Nephron progenitor cell (in vitro differentiated cells): ENCODE measurements at regions not wholly inside any gene's neighbourhood (a gene's known extent, or its start where the extent isn't known, plus 50 kb on each side); places are given as distances from the start of the nearest gene placed in this dataset.

ENCODE experiments used
- DNase-seq: peaks from one replicate; pipeline ENCODE4 v3.0.0; 2021
- H3K27ac Mint-ChIP-seq: 2 replicates; pipeline ENCODE4 v1.8.0; 2021; ENCODE audit warnings: mild to moderate bottlenecking, moderate library complexity, mixed read lengths
- H3K27me3 Mint-ChIP-seq: 2 replicates; pipeline ENCODE4 v1.8.0; 2021; ENCODE audit warnings: mild to moderate bottlenecking, low read depth, mixed read lengths; ENCODE audit not compliant: poor library complexity
- H3K36me3 Mint-ChIP-seq: 2 replicates; pipeline ENCODE4 v1.8.0; 2021; ENCODE audit warnings: low read depth, mixed read lengths
- H3K4me1 Mint-ChIP-seq: 2 replicates; pipeline ENCODE4 v1.8.0; 2021; ENCODE audit warnings: mixed read lengths
- H3K4me3 Mint-ChIP-seq: 2 replicates; pipeline ENCODE4 v1.8.0; 2021; ENCODE audit warnings: mild to moderate bottlenecking, moderate library complexity, mixed read lengths
- H3K9me3 Mint-ChIP-seq: 2 replicates; pipeline ENCODE4 v1.8.0; 2021; ENCODE audit warnings: mild to moderate bottlenecking, moderate library complexity, mixed read lengths
- TF ChIP-seq, protein P1 (sequence below): fragments of 200-600 bp; sonication (generic); IDR thresholded peaks from 2 replicates; pipeline ENCODE4 v1.5.0; 2021; ENCODE audit warnings: antibody characterized with exemption

DNA sequence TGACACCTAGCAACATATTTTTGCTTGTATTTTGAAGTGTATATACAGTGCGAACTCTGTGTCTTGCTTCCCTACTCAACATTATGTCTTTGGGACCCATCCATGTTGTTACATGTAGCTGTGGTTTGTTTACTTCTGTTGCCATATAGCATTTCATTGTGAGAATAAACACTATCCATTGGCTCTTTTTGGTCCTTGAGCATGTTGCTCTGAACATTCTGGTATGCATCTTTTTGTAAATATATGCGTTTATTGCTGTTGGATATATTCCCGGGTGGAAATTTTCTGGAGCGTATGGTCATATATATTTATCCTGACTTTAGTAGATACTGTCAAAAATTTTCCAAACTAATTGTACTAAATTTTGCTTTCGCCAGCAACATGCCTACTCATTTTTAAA lies 222.5 kb upstream of the SPTLC3 start:
- peaks cover 2% of the 10 kb centered on the region for H3K27me3 Mint-ChIP-seq
- no peak for DNase-seq
- no peaks in the 10 kb centered on the region for H3K36me3 Mint-ChIP-seq
- no peaks in the 10 kb centered on the region for H3K9me3 Mint-ChIP-seq
- H3K27ac Mint-ChIP-seq: no peak overlapping the region
- no peak overlapping the region for H3K4me3 Mint-ChIP-seq
- peaks cover 15% of the 10 kb centered on the region for H3K4me1 Mint-ChIP-seq
- TF ChIP-seq, protein P1, sequence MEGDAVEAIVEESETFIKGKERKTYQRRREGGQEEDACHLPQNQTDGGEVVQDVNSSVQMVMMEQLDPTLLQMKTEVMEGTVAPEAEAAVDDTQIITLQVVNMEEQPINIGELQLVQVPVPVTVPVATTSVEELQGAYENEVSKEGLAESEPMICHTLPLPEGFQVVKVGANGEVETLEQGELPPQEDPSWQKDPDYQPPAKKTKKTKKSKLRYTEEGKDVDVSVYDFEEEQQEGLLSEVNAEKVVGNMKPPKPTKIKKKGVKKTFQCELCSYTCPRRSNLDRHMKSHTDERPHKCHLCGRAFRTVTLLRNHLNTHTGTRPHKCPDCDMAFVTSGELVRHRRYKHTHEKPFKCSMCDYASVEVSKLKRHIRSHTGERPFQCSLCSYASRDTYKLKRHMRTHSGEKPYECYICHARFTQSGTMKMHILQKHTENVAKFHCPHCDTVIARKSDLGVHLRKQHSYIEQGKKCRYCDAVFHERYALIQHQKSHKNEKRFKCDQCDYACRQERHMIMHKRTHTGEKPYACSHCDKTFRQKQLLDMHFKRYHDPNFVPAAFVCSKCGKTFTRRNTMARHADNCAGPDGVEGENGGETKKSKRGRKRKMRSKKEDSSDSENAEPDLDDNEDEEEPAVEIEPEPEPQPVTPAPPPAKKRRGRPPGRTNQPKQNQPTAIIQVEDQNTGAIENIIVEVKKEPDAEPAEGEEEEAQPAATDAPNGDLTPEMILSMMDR: no peak

- Mint-ChIP-seq H3K9me3 (no peaks in the 10 kb centered on the region), H3K27me3 (peaks cover 2% of the 10 kb centered on the region), H3K4me1 (peaks cover 18% of the 10 kb centered on the region), H3K4me3 (no peak overlapping the region), H3K36me3 (no peaks in the 10 kb centered on the region), H3K27ac (no peak overlapping the region)
- TF ChIP-seq, protein P1: no peak
- no peak for DNase-seq
Observed at GRCh38 chr20:12788632-12789299, 220.0 kb upstream of the SPTLC3 start.

DNA sequence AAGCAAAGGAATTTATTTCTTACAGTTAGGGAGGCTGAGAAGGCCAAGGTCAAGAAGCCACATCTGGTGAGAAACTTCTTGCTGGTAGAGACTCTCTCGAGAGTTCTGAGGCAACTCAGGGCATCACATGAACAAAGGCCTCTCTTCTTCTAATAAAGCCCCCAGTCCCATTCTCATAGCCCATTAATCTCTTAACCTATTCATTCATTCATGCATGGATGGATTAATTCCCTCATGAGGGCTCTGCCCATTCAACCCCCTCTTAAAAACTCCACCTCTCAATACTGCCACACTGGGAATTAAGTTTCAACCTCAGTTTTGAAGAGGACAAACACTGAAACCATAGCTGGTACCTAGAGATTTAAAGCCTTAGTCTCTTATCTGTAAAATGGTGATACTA lies 217.9 kb upstream of the SPTLC3 start:
- Mint-ChIP-seq H3K36me3 (no peaks in the 10 kb centered on the region), H3K4me1 (peaks cover 18% of the 10 kb centered on the region), H3K27ac (peak overlapping the region; percentile 46), H3K27me3 (peaks cover 3% of the 10 kb centered on the region), H3K4me3 (no peak overlapping the region), H3K9me3 (no peaks in the 10 kb centered on the region)
- no peak for DNase-seq
- TF ChIP-seq, protein P1: no peak

DNA sequence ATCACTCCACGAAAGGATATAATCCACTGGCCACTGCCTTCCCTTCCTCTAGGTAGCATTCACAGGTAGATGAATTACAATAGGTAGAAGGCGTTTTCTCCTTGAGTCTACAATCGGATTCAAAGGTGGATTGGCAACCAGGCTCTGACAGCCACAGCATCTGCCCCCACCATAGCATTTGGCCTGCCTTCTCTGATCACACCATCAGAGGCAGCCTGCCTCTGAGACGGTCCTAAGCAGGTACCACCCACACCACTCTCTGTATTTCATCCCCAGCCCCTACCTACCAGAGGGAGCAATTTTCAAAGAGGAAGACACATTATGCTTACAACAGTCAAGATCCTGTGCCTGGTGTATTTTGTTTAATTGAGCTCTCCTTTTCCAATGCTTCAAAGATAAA lies 210.5 kb upstream of the SPTLC3 start:
- Mint-ChIP-seq H3K9me3 (no peaks in the 10 kb centered on the region), H3K4me1 (no peaks in the 10 kb centered on the region), H3K27ac (peak overlapping the region; percentile 22), H3K4me3 (no peak overlapping the region), H3K36me3 (no peaks in the 10 kb centered on the region), H3K27me3 (peaks cover 3% of the 10 kb centered on the region)
- no peak for DNase-seq
- TF ChIP-seq, protein P1: no peak

DNA sequence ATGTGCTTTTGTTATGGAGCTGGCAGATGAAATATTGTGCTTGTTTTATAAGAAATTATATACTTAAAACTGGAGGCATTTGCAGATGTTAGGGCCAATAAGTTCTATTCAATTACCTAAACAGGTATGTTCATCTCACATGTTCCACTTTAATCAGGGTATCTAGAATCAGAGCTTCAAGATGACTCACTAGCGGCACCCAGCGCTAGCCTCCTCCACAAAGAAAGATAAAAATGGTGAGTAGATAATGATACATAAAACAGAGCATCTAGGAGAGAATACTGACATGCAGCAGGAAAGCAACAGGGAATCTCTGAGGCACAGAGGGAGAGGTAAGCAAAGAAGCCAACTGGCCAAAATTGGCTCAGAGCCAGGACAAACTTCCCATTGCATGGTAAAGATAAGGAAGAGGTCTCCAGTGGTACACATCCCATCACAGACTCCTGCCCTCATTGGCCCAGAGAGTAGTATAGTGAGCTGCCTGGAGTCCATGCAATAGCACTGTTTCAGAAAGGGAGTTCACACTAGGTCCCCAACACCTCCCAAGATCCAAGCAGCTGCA lies 200.7 kb upstream of the SPTLC3 start:
- Mint-ChIP-seq H3K9me3 (peaks cover 50% of the 10 kb centered on the region), H3K27me3 (peaks cover 4% of the 10 kb centered on the region), H3K4me3 (no peak overlapping the region), H3K27ac (no peak overlapping the region), H3K4me1 (no peaks in the 10 kb centered on the region), H3K36me3 (peaks cover 8% of the 10 kb centered on the region)
- TF ChIP-seq, protein P1: no peak
- DNase-seq: no peak

GRCh38 chr20:12815231-12815768 lies 193.5 kb upstream of the SPTLC3 start:
- no peak for DNase-seq
- peaks cover 28% of the 10 kb centered on the region for H3K9me3 Mint-ChIP-seq
- peaks cover 4% of the 10 kb centered on the region for H3K36me3 Mint-ChIP-seq
- TF ChIP-seq, protein P1: no peak
- no peak overlapping the region for H3K27ac Mint-ChIP-seq
- H3K4me1 Mint-ChIP-seq: peaks cover 11% of the 10 kb centered on the region
- H3K27me3 Mint-ChIP-seq: no peaks in the 10 kb centered on the region
- no peak overlapping the region for H3K4me3 Mint-ChIP-seq
